ENCODE measurements at regions not wholly inside any gene's neighbourhood (a gene's known extent, or its start where the extent isn't known, plus 50 kb on each side); places are given as distances from the start of the nearest gene placed in this dataset.

DNA sequence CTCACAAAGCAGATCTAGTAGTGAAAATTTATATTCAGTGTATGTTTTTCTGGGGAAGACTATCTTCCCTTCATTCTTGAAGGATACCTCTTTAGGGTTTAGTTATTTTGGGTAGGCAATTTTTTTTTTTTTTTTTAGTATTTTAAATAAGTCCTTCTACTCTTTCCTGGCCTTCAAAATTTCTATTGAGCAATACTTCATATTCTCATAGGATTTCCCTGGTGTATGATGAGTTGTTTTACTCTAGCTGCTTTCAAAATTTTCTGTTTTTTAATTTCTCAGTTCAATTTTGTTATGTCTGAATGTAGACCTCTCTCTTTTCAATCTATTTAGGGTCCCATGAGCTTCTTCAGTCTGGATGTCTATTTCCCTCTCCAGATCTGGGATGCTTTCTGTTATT lies 74.3 kb upstream of the PLSCR4 start:
- TF ChIP-seq GLIS3 (CRISPR knock-in tag; IDR thresholded peaks at IDR 0.05) (no peak), ZNF565 (CRISPR knock-in tag; conservative IDR thresholded peaks at IDR 0.05; ENCODE audit: low read depth) (no peak)
- ATAC-seq = no peak

DNA sequence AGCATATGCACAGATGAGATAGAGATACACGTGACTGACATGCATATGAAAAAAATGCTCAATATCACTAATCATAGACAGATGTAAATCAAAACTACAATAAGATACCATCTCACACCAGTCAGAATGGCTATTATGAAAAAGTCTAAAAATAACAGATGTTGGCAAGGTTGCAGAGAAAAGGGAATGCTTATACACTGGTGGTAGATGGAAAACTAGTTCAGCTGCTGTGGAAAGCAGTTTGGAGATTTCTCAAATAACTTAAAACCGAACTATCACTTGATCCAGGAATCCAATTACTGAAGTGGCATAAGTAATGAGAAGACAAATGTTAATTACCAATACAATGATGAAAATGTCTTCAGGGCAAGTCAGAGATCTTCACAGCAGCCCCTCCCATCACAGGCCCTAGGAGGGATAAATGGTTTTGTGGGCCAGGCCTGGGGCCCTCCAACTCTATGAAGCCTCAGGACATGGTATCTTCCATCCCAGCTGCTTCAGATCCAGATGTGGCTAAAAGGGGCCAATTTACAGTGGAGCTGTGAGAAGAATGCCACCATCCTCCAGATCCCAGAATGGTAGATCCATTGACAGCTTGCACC lies 71.4 kb upstream of the PLSCR4 start:
- TF ChIP-seq, protein P1, sequence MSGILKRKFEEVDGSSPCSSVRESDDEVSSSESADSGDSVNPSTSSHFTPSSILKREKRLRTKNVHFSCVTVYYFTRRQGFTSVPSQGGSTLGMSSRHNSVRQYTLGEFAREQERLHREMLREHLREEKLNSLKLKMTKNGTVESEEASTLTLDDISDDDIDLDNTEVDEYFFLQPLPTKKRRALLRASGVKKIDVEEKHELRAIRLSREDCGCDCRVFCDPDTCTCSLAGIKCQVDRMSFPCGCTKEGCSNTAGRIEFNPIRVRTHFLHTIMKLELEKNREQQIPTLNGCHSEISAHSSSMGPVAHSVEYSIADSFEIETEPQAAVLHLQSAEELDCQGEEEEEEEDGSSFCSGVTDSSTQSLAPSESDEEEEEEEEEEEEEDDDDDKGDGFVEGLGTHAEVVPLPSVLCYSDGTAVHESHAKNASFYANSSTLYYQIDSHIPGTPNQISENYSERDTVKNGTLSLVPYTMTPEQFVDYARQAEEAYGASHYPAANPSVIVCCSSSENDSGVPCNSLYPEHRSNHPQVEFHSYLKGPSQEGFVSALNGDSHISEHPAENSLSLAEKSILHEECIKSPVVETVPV (CRISPR knock-in tag; IDR thresholded peaks at IDR 0.05) = no peak
- TF ChIP-seq OSR1 (CRISPR knock-in tag; IDR thresholded peaks at IDR 0.05) = no peak
- TF ChIP-seq, protein P2, sequence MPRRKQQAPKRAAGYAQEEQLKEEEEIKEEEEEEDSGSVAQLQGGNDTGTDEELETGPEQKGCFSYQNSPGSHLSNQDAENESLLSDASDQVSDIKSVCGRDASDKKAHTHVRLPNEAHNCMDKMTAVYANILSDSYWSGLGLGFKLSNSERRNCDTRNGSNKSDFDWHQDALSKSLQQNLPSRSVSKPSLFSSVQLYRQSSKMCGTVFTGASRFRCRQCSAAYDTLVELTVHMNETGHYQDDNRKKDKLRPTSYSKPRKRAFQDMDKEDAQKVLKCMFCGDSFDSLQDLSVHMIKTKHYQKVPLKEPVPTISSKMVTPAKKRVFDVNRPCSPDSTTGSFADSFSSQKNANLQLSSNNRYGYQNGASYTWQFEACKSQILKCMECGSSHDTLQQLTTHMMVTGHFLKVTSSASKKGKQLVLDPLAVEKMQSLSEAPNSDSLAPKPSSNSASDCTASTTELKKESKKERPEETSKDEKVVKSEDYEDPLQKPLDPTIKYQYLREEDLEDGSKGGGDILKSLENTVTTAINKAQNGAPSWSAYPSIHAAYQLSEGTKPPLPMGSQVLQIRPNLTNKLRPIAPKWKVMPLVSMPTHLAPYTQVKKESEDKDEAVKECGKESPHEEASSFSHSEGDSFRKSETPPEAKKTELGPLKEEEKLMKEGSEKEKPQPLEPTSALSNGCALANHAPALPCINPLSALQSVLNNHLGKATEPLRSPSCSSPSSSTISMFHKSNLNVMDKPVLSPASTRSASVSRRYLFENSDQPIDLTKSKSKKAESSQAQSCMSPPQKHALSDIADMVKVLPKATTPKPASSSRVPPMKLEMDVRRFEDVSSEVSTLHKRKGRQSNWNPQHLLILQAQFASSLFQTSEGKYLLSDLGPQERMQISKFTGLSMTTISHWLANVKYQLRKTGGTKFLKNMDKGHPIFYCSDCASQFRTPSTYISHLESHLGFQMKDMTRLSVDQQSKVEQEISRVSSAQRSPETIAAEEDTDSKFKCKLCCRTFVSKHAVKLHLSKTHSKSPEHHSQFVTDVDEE (CRISPR knock-in tag; IDR thresholded peaks at IDR 0.05) = no peak
- TF ChIP-seq ESRRG (CRISPR knock-in tag; IDR thresholded peaks at IDR 0.05) = no peak
- no peak for TF ChIP-seq BACH2 (CRISPR knock-in tag; IDR thresholded peaks at IDR 0.05; ENCODE audit: borderline replicate concordance)
- no peak for TF ChIP-seq PPARA (CRISPR knock-in tag; IDR thresholded peaks at IDR 0.05; ENCODE audit: borderline replicate concordance)
- no peak for TF ChIP-seq ISL1 (CRISPR knock-in tag; IDR thresholded peaks at IDR 0.05)
- TF ChIP-seq, protein P3, sequence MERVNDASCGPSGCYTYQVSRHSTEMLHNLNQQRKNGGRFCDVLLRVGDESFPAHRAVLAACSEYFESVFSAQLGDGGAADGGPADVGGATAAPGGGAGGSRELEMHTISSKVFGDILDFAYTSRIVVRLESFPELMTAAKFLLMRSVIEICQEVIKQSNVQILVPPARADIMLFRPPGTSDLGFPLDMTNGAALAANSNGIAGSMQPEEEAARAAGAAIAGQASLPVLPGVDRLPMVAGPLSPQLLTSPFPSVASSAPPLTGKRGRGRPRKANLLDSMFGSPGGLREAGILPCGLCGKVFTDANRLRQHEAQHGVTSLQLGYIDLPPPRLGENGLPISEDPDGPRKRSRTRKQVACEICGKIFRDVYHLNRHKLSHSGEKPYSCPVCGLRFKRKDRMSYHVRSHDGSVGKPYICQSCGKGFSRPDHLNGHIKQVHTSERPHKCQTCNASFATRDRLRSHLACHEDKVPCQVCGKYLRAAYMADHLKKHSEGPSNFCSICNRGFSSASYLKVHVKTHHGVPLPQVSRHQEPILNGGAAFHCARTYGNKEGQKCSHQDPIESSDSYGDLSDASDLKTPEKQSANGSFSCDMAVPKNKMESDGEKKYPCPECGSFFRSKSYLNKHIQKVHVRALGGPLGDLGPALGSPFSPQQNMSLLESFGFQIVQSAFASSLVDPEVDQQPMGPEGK (CRISPR knock-in tag; IDR thresholded peaks at IDR 0.05; ENCODE audit: borderline replicate concordance) = no peak
- TF ChIP-seq ZNF8 (CRISPR knock-in tag; IDR thresholded peaks at IDR 0.05) = no peak
- TF ChIP-seq RARB (CRISPR knock-in tag; IDR thresholded peaks at IDR 0.05) = no peak
- TF ChIP-seq, protein P4, sequence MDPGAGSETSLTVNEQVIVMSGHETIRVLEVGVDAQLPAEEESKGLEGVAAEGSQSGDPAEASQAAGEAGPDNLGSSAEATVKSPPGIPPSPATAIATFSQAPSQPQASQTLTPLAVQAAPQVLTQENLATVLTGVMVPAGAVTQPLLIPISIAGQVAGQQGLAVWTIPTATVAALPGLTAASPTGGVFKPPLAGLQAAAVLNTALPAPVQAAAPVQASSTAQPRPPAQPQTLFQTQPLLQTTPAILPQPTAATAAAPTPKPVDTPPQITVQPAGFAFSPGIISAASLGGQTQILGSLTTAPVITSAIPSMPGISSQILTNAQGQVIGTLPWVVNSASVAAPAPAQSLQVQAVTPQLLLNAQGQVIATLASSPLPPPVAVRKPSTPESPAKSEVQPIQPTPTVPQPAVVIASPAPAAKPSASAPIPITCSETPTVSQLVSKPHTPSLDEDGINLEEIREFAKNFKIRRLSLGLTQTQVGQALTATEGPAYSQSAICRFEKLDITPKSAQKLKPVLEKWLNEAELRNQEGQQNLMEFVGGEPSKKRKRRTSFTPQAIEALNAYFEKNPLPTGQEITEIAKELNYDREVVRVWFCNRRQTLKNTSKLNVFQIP (CRISPR knock-in tag; IDR thresholded peaks at IDR 0.05; ENCODE audit: borderline replicate concordance, low read depth) = no peak
- TF ChIP-seq SNAI2 (CRISPR knock-in tag; IDR thresholded peaks at IDR 0.05) = no peak
- ATAC-seq = no peak

DNA sequence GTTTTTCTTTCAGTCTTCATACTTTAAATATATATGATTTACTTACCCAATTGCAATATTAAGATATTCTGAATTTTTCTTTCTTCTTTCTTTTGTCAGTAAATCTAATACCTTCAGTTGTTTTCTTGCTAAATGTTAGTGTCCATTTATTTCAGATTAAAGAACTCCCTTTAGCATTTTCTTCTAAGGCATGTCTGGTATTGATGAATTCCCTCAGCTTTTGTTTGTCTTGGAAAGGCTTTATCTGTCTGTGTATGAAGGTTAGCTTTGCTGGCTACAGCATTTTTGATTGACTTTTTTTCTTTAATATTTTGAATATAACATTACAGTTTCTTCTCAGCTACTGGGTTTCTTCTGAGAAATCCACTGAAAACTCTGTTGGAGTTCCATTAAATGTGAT lies 64.0 kb upstream of the PLSCR4 start:
- no peak for ATAC-seq
- TF ChIP-seq ZFP30 (CRISPR knock-in tag; IDR thresholded peaks at IDR 0.05) = no peak

DNA sequence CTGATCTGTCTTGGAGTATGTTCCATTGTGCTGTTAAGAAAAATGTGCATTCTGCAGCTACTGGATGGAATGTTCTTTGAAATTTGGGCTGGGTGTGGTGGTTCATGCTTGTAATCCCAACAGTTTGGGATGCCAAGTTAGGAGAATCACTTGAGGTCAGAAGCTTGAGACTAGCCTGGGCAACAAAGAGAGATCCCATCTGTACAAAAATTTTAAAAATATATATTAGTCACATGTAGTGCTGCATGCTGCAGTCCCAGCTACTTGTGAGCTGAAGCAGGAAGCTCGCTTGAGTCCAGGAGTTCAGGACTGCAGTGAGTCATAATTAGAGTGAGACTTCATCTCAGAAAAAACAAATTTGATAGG lies 62.8 kb upstream of the PLSCR4 start:
- TF ChIP-seq TOX (CRISPR knock-in tag; IDR thresholded peaks at IDR 0.05; ENCODE audit: borderline replicate concordance) (no peak), ESRRG (CRISPR knock-in tag; IDR thresholded peaks at IDR 0.05) (no peak), SNAI2 (CRISPR knock-in tag; IDR thresholded peaks at IDR 0.05) (no peak), ZFP30 (CRISPR knock-in tag; IDR thresholded peaks at IDR 0.05) (no peak), ZNF565 (CRISPR knock-in tag; conservative IDR thresholded peaks at IDR 0.05; ENCODE audit: low read depth) (no peak), GLIS3 (CRISPR knock-in tag; IDR thresholded peaks at IDR 0.05) (no peak), ZC3H10 (CRISPR knock-in tag; IDR thresholded peaks at IDR 0.05) (no peak), OSR1 (CRISPR knock-in tag; IDR thresholded peaks at IDR 0.05) (no peak), ZNF70 (CRISPR knock-in tag; IDR thresholded peaks at IDR 0.05) (no peak)
- TF ChIP-seq, protein P2 (CRISPR knock-in tag; IDR thresholded peaks at IDR 0.05) = no peak
- TF ChIP-seq, protein P3 (CRISPR knock-in tag; IDR thresholded peaks at IDR 0.05; ENCODE audit: borderline replicate concordance) = no peak
- TF ChIP-seq, protein P1 (CRISPR knock-in tag; IDR thresholded peaks at IDR 0.05) = no peak
- TF ChIP-seq, protein P5, sequence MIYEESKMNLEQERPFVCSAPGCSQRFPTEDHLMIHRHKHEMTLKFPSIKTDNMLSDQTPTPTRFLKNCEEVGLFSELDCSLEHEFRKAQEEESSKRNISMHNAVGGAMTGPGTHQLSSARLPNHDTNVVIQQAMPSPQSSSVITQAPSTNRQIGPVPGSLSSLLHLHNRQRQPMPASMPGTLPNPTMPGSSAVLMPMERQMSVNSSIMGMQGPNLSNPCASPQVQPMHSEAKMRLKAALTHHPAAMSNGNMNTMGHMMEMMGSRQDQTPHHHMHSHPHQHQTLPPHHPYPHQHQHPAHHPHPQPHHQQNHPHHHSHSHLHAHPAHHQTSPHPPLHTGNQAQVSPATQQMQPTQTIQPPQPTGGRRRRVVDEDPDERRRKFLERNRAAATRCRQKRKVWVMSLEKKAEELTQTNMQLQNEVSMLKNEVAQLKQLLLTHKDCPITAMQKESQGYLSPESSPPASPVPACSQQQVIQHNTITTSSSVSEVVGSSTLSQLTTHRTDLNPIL (CRISPR knock-in tag; IDR thresholded peaks at IDR 0.05; ENCODE audit: low read depth) = no peak
- peak; percentile 39; the same call in 1 of the 3 replicates for ATAC-seq
